HT-29 (cell line): ENCODE measurements at regions not wholly inside any gene's neighbourhood (a gene's known extent, or its start where the extent isn't known, plus 50 kb on each side); places are given as distances from the start of the nearest gene placed in this dataset.
A peak's percentile ranks its signal among the peaks of the same experiment; 100 is the strongest.
"Not testable (repeated sequence)": the region's sequence is repeated elsewhere in the genome, so short reads cannot be mapped to it uniquely, and the experiment has no call there.

ENCODE experiments used
- DNase-seq: peaks from one replicate; pipeline ENCODE4 v3.0.0-alpha.2; 2015; ENCODE audit warnings: low spot score

- DNase-seq: no peak
Observed at GRCh38 chr5:155605920-155606319, 592.4 kb downstream of the KIF4B start.

- DNase-seq: peak; percentile 48
Observed at GRCh38 chr5:155616779-155617392, 603.3 kb downstream of the KIF4B start.

GRCh38 chr5:155619688-155620087 is 606.1 kb downstream of the KIF4B start:
- no peak for DNase-seq

- no peak for DNase-seq
Observed at GRCh38 chr5:155620821-155621410, 607.4 kb downstream of the KIF4B start.

GRCh38 chr5:155624597-155625241 is 611.2 kb downstream of the KIF4B start:
- no peak for DNase-seq

- no peak for DNase-seq
Observed at GRCh38 chr5:155625315-155625714, 611.8 kb downstream of the KIF4B start.

- DNase-seq: no peak
Observed at GRCh38 chr5:155625897-155626543, 612.5 kb downstream of the KIF4B start.

- no peak for DNase-seq
Observed at GRCh38 chr5:155626592-155626991, 613.0 kb downstream of the KIF4B start.

- no peak for DNase-seq
Observed at GRCh38 chr5:155628346-155628745, 614.8 kb downstream of the KIF4B start.

- no peak for DNase-seq
Observed at GRCh38 chr5:155629597-155629996, 616.0 kb downstream of the KIF4B start.

GRCh38 chr5:155631116-155631515 is 617.6 kb downstream of the KIF4B start:
- no peak for DNase-seq

GRCh38 chr5:155633338-155633957 is 619.9 kb downstream of the KIF4B start:
- DNase-seq: no peak

- DNase-seq: no peak
Observed at GRCh38 chr5:155649666-155650065, 636.1 kb downstream of the KIF4B start.

GRCh38 chr5:155655569-155655968 is 642.0 kb downstream of the KIF4B start:
- DNase-seq: no peak

GRCh38 chr5:155661859-155662258 is 648.3 kb downstream of the KIF4B start:
- DNase-seq: no peak

GRCh38 chr5:155665361-155665760 is 651.8 kb downstream of the KIF4B start:
- DNase-seq: no peak

- DNase-seq: not testable (repeated sequence)
Observed at GRCh38 chr5:155672001-155672400, 655.0 kb upstream of the SGCD start.

GRCh38 chr5:155676967-155677366 is 650.0 kb upstream of the SGCD start:
- no peak for DNase-seq

GRCh38 chr5:155678371-155678770 is 648.6 kb upstream of the SGCD start:
- no peak for DNase-seq

GRCh38 chr5:155679530-155679929 is 647.4 kb upstream of the SGCD start:
- DNase-seq: no peak

GRCh38 chr5:155684417-155684816 is 642.5 kb upstream of the SGCD start:
- DNase-seq: no peak

- DNase-seq: no peak
Observed at GRCh38 chr5:155686131-155686530, 640.8 kb upstream of the SGCD start.
